SK-N-SH (cell line): ENCODE measurements at regions not wholly inside any gene's neighbourhood (a gene's known extent, or its start where the extent isn't known, plus 50 kb on each side); places are given as distances from the start of the nearest gene placed in this dataset.

Source experiments
- CTCF ChIA-PET: fragments of 300-600, 350-600 bp; formaldehyde crosslinking; extraction: SDS; loops from one replicate; lab custom pipeline; 2021; lab: Yijun Ruan, JAX
- POLR2A ChIA-PET: fragments of 350-600 bp; sonication (Branson Sonifier 250); formaldehyde crosslinking; extraction: SDS; loops from one replicate; lab custom pipeline; 2020; ENCODE audit warnings: antibody characterized with exemption, inconsistent platforms; lab: Yijun Ruan, JAX
- DNase-seq: peaks from one replicate; pipeline ENCODE4 v3.0.0; 2012
- H2AFZ ChIP-seq: fragments of 200-600 bp; sonication (generic); 2 replicates; pipeline ENCODE4 v1.8.1; 2016; ENCODE audit warnings: antibody characterized with exemption, mild to moderate bottlenecking, low read depth
- H3F3A ChIP-seq: fragments of 200-600 bp; sonication (generic); replicated peaks from 2 replicates; pipeline ENCODE3; 2016; ENCODE audit warnings: antibody characterized with exemption, mild to moderate bottlenecking; ENCODE audit not compliant: insufficient read depth
- H3K27ac ChIP-seq, 2 experiments: fragments of 200-500 bp in 1 of 2; fragments of 200-600 bp in 1 of 2; sonication (Bioruptor generic) in 1 of 2; sonication (generic), shearing (Covaris generic) in 1 of 2; 2 replicates each; pipeline versions ENCODE4 v1.5.1 to v1.6.1; 2014 to 2016; ENCODE audit warnings: low read depth in 2 of 2, inconsistent platforms in 1 of 2, low read length in 1 of 2, mild to moderate bottlenecking in 1 of 2, mixed read lengths in 1 of 2
- H3K27me3 ChIP-seq: fragments of 200-600 bp; sonication (generic), shearing (Covaris generic); 2 replicates; pipeline ENCODE4 v1.6.1; 2016; ENCODE audit warnings: mixed run types; ENCODE audit not compliant: insufficient read depth
- H3K36me3 ChIP-seq, 2 experiments: fragments of 200-500 bp in 1 of 2; fragments of 200-600 bp in 1 of 2; sonication (Bioruptor generic) in 1 of 2; sonication (generic) in 1 of 2; replicated peaks in 1 of 2; 2 replicates each; pipeline versions ENCODE3 to v1.5.1; 2014 to 2016; ENCODE audit warnings: low read length in 1 of 2, mild to moderate bottlenecking in 1 of 2; ENCODE audit not compliant: insufficient read depth in 2 of 2, control insufficient read depth in 1 of 2
- H3K4me1 ChIP-seq, 2 experiments: fragments of 200-500 bp in 1 of 2; fragments of 200-600 bp in 1 of 2; sonication (Bioruptor generic) in 1 of 2; sonication (generic), shearing (Covaris generic) in 1 of 2; 2 replicates each; pipeline versions ENCODE4 v1.5.1 to v1.6.1; 2014 to 2016; ENCODE audit warnings: low read depth in 1 of 2, low read length in 1 of 2, mixed run types in 1 of 2; ENCODE audit not compliant: insufficient read depth in 2 of 2, control insufficient read depth in 1 of 2
- H3K4me2 ChIP-seq: fragments of 200-600 bp; sonication (generic), shearing (Covaris generic); 2 replicates; pipeline ENCODE4 v1.6.1; 2017; ENCODE audit warnings: mixed run types
- H3K4me3 ChIP-seq, 2 experiments: fragments of 200-500 bp in 1 of 2; fragments of 200-600 bp in 1 of 2; sonication (Bioruptor generic) in 1 of 2; sonication (generic), shearing (Covaris generic) in 1 of 2; 2 replicates each; pipeline versions ENCODE4 v1.5.1 to v1.8.1; 2014 to 2016; ENCODE audit warnings: low read depth in 2 of 2, inconsistent platforms in 1 of 2, low read length in 1 of 2, mild to moderate bottlenecking in 1 of 2, mixed read lengths in 1 of 2, moderate library complexity in 1 of 2
- H3K79me2 ChIP-seq: fragments of 200-600 bp; sonication (generic); 2 replicates; pipeline ENCODE4 v1.8.1; 2017; ENCODE audit warnings: mild to moderate bottlenecking; ENCODE audit not compliant: insufficient read depth
- H3K9ac ChIP-seq: fragments of 200-600 bp; sonication (generic); 2 replicates; pipeline ENCODE4 v1.6.1; 2017; ENCODE audit warnings: mixed run types
- H3K9me2 ChIP-seq: fragments of 200-600 bp; sonication (generic); 2 replicates; pipeline ENCODE4 v1.6.1; 2017; ENCODE audit warnings: mixed run types
- H3K9me3 ChIP-seq: fragments of 200-600 bp; sonication (generic); 2 replicates; pipeline ENCODE4 v1.6.1; 2017; ENCODE audit warnings: mixed run types, mild to moderate bottlenecking, moderate library complexity
- H4K20me1 ChIP-seq: fragments of 200-600 bp; sonication (generic); 2 replicates; pipeline ENCODE4 v1.6.1; 2017; ENCODE audit warnings: mild to moderate bottlenecking, mixed run types; ENCODE audit not compliant: insufficient read depth
- ELF1 ChIP-seq: IDR thresholded peaks from 2 replicates; pipeline ENCODE4 v1.4.0; 2012
- EP300 ChIP-seq, 2 experiments: IDR thresholded peaks; 2 replicates each; pipeline versions ENCODE4 v1.4.0 to v1.6.1; 2012; ENCODE audit warnings: borderline replicate concordance in 1 of 2, low read depth in 1 of 2, low read length in 1 of 2
- EZH2phosphoT487 ChIP-seq: fragments of 200-600 bp; sonication (generic); IDR thresholded peaks from 2 replicates; pipeline ENCODE4 v1.6.1; 2017; ENCODE audit warnings: low read depth, mixed run types, mild to moderate bottlenecking, antibody characterized with exemption, moderate library complexity, borderline replicate concordance
- FOSL2 ChIP-seq: IDR thresholded peaks from 2 replicates; pipeline ENCODE4 v1.4.0; 2012; ENCODE audit warnings: low read depth, mild to moderate bottlenecking, moderate library complexity, borderline replicate concordance
- FOXM1 ChIP-seq: IDR thresholded peaks from 2 replicates; pipeline ENCODE4 v1.4.0; 2012; ENCODE audit warnings: low read depth, mild to moderate bottlenecking
- GABPA ChIP-seq: IDR thresholded peaks from 2 replicates; pipeline ENCODE4 v1.4.0; 2012; ENCODE audit warnings: low read depth, mild to moderate bottlenecking
- IRF3 ChIP-seq: fragments of 150-350 bp; IDR thresholded peaks from 2 replicates; pipeline ENCODE4 v1.6.1; 2016; ENCODE audit warnings: mild to moderate bottlenecking, low read depth, low read length
- MXI1 ChIP-seq: IDR thresholded peaks from 2 replicates; pipeline ENCODE4 v1.6.1; 2012; ENCODE audit warnings: mild to moderate bottlenecking, low read depth, low read length, improper control_type of control experiment
- NFIC ChIP-seq: IDR thresholded peaks from 2 replicates; pipeline ENCODE4 v1.4.0; 2012; ENCODE audit warnings: borderline replicate concordance
- NRF1 ChIP-seq: IDR thresholded peaks from 2 replicates; pipeline ENCODE4 v1.6.1; 2012; ENCODE audit warnings: low read depth, mild to moderate bottlenecking, low read length
- RAD21 ChIP-seq: IDR thresholded peaks from 2 replicates; pipeline ENCODE4 v1.6.1; 2012; ENCODE audit warnings: mild to moderate bottlenecking, low read length
- RCOR1 ChIP-seq: fragments of 150-350 bp; IDR thresholded peaks from 2 replicates; pipeline ENCODE4 v1.6.1; 2017; ENCODE audit warnings: antibody characterized with exemption, low read length
- REST ChIP-seq: IDR thresholded peaks from 2 replicates; pipeline ENCODE4 v1.6.1; 2012; ENCODE audit warnings: mild to moderate bottlenecking, low read depth, low read length, moderate library complexity
- RXRA ChIP-seq: IDR thresholded peaks from 2 replicates; pipeline ENCODE4 v1.4.0; 2012; ENCODE audit warnings: low read depth, mild to moderate bottlenecking, borderline replicate concordance
- SIN3A ChIP-seq: IDR thresholded peaks from 2 replicates; pipeline ENCODE4 v1.6.1; 2012; ENCODE audit warnings: low read depth, mild to moderate bottlenecking, low read length, moderate library complexity, borderline replicate concordance
- SMC3 ChIP-seq: IDR thresholded peaks from 2 replicates; pipeline ENCODE4 v1.6.1; 2012; ENCODE audit warnings: low read depth, low read length, improper control_type of control experiment
- TAF1 ChIP-seq: IDR thresholded peaks from 2 replicates; pipeline ENCODE4 v1.6.1; 2012; ENCODE audit warnings: low read depth, mild to moderate bottlenecking, low read length, moderate library complexity, borderline replicate concordance
- TCF12 ChIP-seq: IDR thresholded peaks from 2 replicates; pipeline ENCODE4 v1.4.0; 2012
- TEAD4 ChIP-seq: IDR thresholded peaks from 2 replicates; pipeline ENCODE4 v1.4.0; 2012; ENCODE audit warnings: mild to moderate bottlenecking, borderline replicate concordance; ENCODE audit not compliant: insufficient read depth
- USF2 ChIP-seq: fragments of 150-350 bp; IDR thresholded peaks from 2 replicates; pipeline ENCODE4 v1.6.1; 2017; ENCODE audit warnings: antibody characterized with exemption, low read length, low read depth, borderline replicate concordance
- WGBS: methylation state at CpG from one replicate; pipeline ENCODE4 v1.1.6; 2017; ENCODE audit warnings: low lambda C conversion rate; 5-methylcytosine and 5-hydroxymethylcytosine counted together
- TF ChIP-seq, protein P1 (sequence below): IDR thresholded peaks from 2 replicates; pipeline ENCODE4 v1.4.0; 2012; ENCODE audit warnings: low read depth, borderline replicate concordance
- TF ChIP-seq, protein P2 (sequence below): IDR thresholded peaks from 2 replicates; pipeline ENCODE4 v1.4.0; 2012; ENCODE audit warnings: low read depth

GRCh38 chr13:105144936-105145335 lies 1390.5 kb downstream of the EFNB2 start:
- Histone ChIP-seq H3K4me3 (no peak overlapping the region), H3K27ac (no peak overlapping the region), H4K20me1 (no peaks in the 10 kb centered on the region), H3K27me3 (no peaks in the 10 kb centered on the region), H3K9me2 (no peaks in the 10 kb centered on the region), H3K4me1 (no peaks in the 10 kb centered on the region), H3K4me2 (no peak overlapping the region), H3F3A (no peaks in the 10 kb centered on the region), H3K9me3 (no peaks in the 10 kb centered on the region), H3K9ac (no peak overlapping the region), H2AFZ (no peak overlapping the region), H3K79me2 (no peaks in the 10 kb centered on the region), H3K36me3 (no peaks in the 10 kb centered on the region)
- TF ChIP-seq TEAD4: no peak
- TF ChIP-seq MXI1: no peak
- no peak for TF ChIP-seq GABPA
- no peak for TF ChIP-seq TCF12
- TF ChIP-seq NRF1: no peak
- TF ChIP-seq EZH2phosphoT487: no peak
- TF ChIP-seq, protein P1, sequence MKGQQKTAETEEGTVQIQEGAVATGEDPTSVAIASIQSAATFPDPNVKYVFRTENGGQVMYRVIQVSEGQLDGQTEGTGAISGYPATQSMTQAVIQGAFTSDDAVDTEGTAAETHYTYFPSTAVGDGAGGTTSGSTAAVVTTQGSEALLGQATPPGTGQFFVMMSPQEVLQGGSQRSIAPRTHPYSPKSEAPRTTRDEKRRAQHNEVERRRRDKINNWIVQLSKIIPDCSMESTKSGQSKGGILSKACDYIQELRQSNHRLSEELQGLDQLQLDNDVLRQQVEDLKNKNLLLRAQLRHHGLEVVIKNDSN: no peak
- no peak for TF ChIP-seq IRF3
- no peak for TF ChIP-seq RAD21
- no peak for TF ChIP-seq FOSL2
- no peak for TF ChIP-seq ELF1
- TF ChIP-seq, protein P2, sequence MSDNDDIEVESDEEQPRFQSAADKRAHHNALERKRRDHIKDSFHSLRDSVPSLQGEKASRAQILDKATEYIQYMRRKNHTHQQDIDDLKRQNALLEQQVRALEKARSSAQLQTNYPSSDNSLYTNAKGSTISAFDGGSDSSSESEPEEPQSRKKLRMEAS: no peak
- TF ChIP-seq NFIC: no peak
- no peak for TF ChIP-seq RCOR1
- no peak for TF ChIP-seq RXRA
- no peak for TF ChIP-seq SIN3A
- no peak for TF ChIP-seq USF2
- TF ChIP-seq SMC3: no peak
- no peak for DNase-seq
- 47% methylated on average over 3 of the region's 3 CpGs for WGBS
- CTCF ChIA-PET: no interaction called here
- POLR2A ChIA-PET: no interaction called here

DNA sequence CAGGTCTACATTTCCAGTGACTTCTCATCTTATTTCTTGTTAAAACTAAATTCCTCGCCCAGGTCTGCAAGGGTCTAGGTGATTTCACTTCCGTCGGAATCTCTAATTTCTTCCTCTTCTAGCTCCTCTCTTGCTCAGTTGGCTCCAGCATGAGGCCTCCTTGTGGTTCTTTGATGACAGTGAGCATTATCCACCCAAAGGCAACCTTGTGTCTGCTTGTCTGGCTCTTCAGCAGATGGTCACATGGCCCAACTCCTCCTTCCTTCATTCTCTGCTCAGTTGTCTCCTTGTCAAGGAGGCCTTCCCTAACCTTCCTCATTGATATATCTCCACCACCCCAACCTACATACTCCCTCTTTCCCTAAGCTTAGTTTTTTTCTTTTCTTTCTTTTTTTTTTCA lies 1391.4 kb downstream of the EFNB2 start:
- Histone ChIP-seq H3K79me2 (no peaks in the 10 kb centered on the region), H3K9me3 (no peaks in the 10 kb centered on the region), H3K4me3 (no peak overlapping the region), H2AFZ (no peak overlapping the region), H3K4me1 (no peaks in the 10 kb centered on the region), H3K9me2 (no peaks in the 10 kb centered on the region), H3K27ac (no peak overlapping the region), H3K4me2 (no peak overlapping the region), H4K20me1 (no peaks in the 10 kb centered on the region), H3K9ac (no peak overlapping the region), H3F3A (no peaks in the 10 kb centered on the region), H3K27me3 (no peaks in the 10 kb centered on the region), H3K36me3 (no peaks in the 10 kb centered on the region)
- CTCF ChIA-PET: interaction anchor here (0.6 to 1.4 kb wide), 2 partner anchors 9 to 14 kb away, joined by 3 read pairs; no protein-coding TSS in a partner anchor
- POLR2A ChIA-PET: no interaction called here
- DNase-seq: no peak
- 65% methylated on average over 3 of the region's 3 CpGs for WGBS
- TF ChIP-seq FOXM1 (no peak), FOSL2 (no peak), EP300 (IDR thresholded peaks at IDR 0.05; ENCODE audit: borderline replicate concordance in 1 of 2, low read depth in 1 of 2, low read length in 1 of 2) (no peak), RCOR1 (no peak), REST (no peak), TAF1 (no peak), USF2 (no peak), NRF1 (no peak), TCF12 (no peak), RXRA (no peak)
